Cardiac fibroblast (primary cell): ENCODE measurements at regions not wholly inside any gene's neighbourhood (a gene's known extent, or its start where the extent isn't known, plus 50 kb on each side); places are given as distances from the start of the nearest gene placed in this dataset.

Source experiments
- DNase-seq, 2 donors: peaks; one replicate each; pipeline versions ENCODE4 v3.0.0 to v3.0.0-alpha.2; 2010; ENCODE audit warnings: low read depth in 2 of 2
- H3K4me3 ChIP-seq, 2 donors: replicated peaks in 1 of 2; 1 replicate in 1 of 2; 2 replicates in 1 of 2; pipeline ENCODE4 v1.5.1; 2011; ENCODE audit warnings: low read depth in 2 of 2, low read length in 2 of 2, mild to moderate bottlenecking in 2 of 2, moderate library complexity in 1 of 2
- TF ChIP-seq, protein P1 (sequence below): IDR thresholded peaks from one replicate; pipeline ENCODE4 v1.5.1; 2011; ENCODE audit warnings: low read depth, mild to moderate bottlenecking, low read length, inconsistent platforms

DNA sequence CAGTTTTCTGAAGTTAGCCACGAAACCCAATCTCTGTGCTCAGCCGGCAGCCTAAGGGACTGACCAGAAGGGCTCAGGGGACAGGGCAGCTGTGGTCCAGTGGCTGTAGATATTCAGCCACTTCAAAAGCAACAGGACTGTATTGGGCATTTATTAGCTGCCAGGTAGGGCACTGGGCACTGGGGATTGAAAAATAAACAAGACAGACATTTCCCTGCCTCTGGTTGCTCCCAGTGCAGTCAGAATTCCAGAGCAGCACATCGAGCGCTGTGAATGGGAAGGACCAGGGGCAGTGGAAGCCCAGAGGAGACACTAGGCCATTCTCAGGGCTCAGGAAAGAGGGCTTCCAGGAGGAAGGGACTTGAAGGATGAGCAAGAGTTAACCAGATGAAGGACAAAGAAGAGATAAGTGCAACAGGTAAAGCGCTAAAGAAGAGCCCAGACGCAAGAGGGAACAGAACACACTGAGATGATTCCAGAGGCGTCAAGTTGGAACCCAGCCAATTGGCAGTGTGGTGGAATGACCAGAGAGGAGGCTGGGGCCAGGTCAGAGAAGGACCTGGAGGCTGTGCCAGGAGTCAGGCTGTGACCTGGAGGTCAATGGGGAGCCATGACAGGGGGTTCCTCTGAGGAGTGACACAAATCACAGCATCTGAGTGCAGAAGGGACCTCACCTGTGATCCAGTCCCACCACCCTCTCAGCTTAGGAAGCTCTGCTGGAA, 122.5 kb upstream of the ZNF618 start:
- no peak for DNase-seq
- H3K4me3 ChIP-seq: no peak overlapping the region

DNA sequence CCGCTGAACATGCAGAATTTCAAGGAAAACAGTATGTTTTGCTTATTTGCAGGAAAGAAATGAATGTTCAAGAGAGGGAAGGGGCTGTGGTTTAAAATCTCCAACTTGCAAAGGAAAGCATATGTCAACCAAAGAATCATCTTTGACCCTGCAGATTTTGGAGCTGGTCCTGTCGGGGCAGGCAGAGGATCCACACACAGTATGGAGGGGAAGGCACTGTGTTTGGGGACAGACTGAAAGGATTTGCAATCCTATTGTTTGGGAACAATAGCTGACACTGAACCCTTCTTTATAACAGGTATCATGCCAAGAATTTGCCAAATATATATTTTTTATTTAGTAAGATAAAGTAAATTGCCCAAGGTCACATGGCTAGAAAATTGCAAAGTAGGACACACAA, 121.4 kb upstream of the ZNF618 start:
- no peak overlapping the region for H3K4me3 ChIP-seq
- DNase-seq: no peak
- TF ChIP-seq, protein P1, sequence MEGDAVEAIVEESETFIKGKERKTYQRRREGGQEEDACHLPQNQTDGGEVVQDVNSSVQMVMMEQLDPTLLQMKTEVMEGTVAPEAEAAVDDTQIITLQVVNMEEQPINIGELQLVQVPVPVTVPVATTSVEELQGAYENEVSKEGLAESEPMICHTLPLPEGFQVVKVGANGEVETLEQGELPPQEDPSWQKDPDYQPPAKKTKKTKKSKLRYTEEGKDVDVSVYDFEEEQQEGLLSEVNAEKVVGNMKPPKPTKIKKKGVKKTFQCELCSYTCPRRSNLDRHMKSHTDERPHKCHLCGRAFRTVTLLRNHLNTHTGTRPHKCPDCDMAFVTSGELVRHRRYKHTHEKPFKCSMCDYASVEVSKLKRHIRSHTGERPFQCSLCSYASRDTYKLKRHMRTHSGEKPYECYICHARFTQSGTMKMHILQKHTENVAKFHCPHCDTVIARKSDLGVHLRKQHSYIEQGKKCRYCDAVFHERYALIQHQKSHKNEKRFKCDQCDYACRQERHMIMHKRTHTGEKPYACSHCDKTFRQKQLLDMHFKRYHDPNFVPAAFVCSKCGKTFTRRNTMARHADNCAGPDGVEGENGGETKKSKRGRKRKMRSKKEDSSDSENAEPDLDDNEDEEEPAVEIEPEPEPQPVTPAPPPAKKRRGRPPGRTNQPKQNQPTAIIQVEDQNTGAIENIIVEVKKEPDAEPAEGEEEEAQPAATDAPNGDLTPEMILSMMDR: no peak

More for the DNA sequence above, 122.5 kb upstream of the ZNF618 start:
- TF ChIP-seq, protein P1: no peak

DNA sequence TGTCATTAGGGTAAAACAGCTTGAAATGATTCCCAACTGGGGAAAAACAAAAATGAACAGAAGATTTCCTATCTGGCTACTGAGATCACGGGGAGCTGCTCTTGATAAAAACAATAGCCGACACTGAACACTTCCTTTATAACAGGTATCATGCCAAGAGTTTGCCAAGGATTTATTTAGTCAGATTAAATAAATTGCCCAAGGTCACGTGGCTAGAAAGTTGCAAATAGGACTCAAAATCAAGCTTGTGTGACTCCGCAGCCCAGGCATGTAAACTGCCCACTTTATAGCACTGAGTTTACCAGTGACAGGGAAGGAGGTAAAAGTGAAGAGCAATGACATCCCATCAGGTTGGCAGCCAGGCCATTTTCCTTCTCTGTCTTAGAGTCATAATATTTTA, 120.7 kb upstream of the ZNF618 start:
- TF ChIP-seq, protein P1: no peak
- DNase-seq: no peak

DNA sequence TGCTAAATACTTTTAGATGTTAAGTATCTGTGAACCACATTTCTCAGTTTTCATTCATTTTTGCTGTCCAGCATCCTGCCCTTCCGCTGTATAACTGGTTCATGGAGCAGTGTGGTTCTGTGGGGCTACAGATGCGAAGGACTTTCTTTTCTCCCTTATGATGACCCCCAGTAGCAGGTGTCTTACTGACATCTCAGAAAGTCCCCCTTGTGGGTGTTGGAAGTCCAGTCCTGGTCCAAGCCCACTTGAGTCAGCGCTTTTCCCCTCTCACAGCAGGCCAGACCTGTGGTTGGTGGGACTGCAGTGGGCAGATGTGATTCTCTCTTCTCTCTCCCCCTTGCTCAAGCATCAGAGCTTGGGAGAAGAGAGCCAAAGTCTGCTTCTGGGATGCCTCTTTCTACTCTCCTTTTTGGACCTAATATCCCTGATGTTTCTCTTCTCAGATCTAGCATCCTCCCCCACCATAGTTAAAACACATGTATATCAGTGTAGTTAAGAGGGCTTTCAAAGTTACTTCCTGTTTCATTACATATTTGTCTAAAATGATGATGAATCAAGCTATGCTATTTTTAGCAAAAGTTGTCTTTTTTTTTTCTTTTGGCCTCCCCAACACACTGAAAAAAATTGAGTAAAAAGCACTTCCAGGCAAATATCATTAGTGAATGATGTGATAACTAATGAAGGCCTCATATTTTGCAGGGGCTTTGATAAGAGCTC, 119.5 kb upstream of the ZNF618 start:
- TF ChIP-seq, protein P1: no peak
- peak in 1 of 2 donors; percentile 20 for DNase-seq
- H3K4me3 ChIP-seq: no peak overlapping the region

More for the DNA sequence above, 120.7 kb upstream of the ZNF618 start:
- no peak overlapping the region for H3K4me3 ChIP-seq

DNA sequence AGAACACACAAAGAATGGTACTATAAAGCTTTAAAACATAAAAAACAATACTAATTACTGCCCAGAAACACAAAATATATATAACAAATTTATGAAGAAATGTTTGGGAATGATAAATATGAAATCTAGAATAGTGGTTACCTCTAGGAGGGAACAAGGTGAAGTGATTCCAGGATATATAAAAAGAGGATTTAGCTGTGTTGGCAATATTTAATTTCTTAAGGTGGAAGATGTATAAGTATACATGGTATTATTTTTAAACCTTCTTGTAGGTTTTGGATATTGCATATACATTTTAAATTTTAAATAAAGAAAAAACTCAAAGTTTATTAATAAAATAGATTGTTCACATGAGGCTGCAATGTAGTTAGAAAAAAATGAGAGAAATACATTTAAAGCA, 112.7 kb upstream of the ZNF618 start:
- DNase-seq: no peak

DNA sequence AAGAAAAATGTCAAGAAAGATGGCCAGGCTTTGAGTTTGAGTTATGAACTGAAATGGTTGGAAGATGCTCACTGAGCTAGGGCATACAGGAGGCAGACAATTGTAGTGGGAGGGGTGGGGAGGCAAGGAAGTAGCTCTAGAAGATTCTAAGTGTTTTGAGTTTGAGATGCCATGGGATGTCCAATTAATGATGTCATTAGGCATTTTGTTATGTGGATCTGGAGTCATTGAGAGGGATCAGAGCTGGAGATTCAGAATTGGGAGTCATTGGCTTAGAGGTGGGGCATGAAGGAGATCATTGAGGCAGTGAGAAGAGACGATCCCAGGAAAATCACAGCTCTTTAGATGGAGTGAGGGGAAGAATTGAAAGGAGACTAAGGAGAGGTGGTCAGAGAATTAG, 111.5 kb upstream of the ZNF618 start:
- H3K4me3 ChIP-seq: no peak overlapping the region
- TF ChIP-seq, protein P1: no peak

More for the DNA sequence above, 112.7 kb upstream of the ZNF618 start:
- no peak overlapping the region for H3K4me3 ChIP-seq
- TF ChIP-seq, protein P1: no peak

More for the DNA sequence above, 111.5 kb upstream of the ZNF618 start:
- no peak for DNase-seq
